ENCODE measurements at regions not wholly inside any gene's neighbourhood (a gene's known extent, or its start where the extent isn't known, plus 50 kb on each side); places are given as distances from the start of the nearest gene placed in this dataset.

- Histone ChIP-seq H3K18ac (ENCODE audit: extremely low read depth, low read length) (no peak overlapping the region), H3K36me3 (ENCODE audit: control insufficient read depth in 2 of 4, insufficient read depth in 4 of 4, low read length in 3 of 4) (no peaks in the 10 kb centered on the region), H3K4me3 (ENCODE audit: extremely low read depth in 1 of 4, insufficient read depth in 2 of 4, low read depth in 3 of 4, low read length in 4 of 4) (no peak overlapping the region), H4K5ac (ENCODE audit: insufficient read length, low read depth, low read length) (no peak overlapping the region), H3K9me3 (ENCODE audit: insufficient read depth in 2 of 2, low read depth in 1 of 2, low read length in 1 of 2) (no peaks in the 10 kb centered on the region), H3K27me3 (replicated peaks in 1 of 4; ENCODE audit: control insufficient read depth in 3 of 4, extremely low read depth in 1 of 4, insufficient read depth in 3 of 4, low read length in 3 of 4) (peaks cover 0 to 1% (median 0%) of the 10 kb centered on the region in 4 experiments; a peak in 1 of 7 replicates), H3K9ac (replicated peaks in 1 of 4; ENCODE audit: extremely low read depth in 1 of 4, low read depth in 3 of 4, low read length in 3 of 4) (no peak overlapping the region), H2BK5ac (ENCODE audit: low read depth, low read length) (no peak overlapping the region), H3K23ac (ENCODE audit: insufficient read length) (no peak overlapping the region), H3K79me1 (ENCODE audit: low read depth, low read length) (no peaks in the 10 kb centered on the region), H3K79me2 (ENCODE audit: control insufficient read depth in 1 of 2, insufficient read depth in 2 of 2, low read length in 2 of 2) (no peaks in the 10 kb centered on the region), H3K23me2 (ENCODE audit: low read depth, low read length) (no peaks in the 10 kb centered on the region), H2BK15ac (ENCODE audit: low read length) (no peak overlapping the region), H3K4me2 (ENCODE audit: insufficient read depth in 1 of 2, low read depth in 2 of 2, low read length in 2 of 2) (no peak overlapping the region), H2AK5ac (ENCODE audit: low read depth, low read length) (no peak overlapping the region), H3K56ac (replicated peaks; ENCODE audit: insufficient read length, low read depth, low read length) (no peak overlapping the region), H3K4ac (replicated peaks; ENCODE audit: insufficient read length, low read depth, low read length) (no peak overlapping the region), H4K91ac (replicated peaks; ENCODE audit: insufficient read length, low read length) (no peak overlapping the region), H2BK12ac (ENCODE audit: low read depth, low read length) (no peak overlapping the region), H2AFZ (ENCODE audit: low read length) (peak overlapping the region; percentile 58; the same call in 1 of the 2 replicates), H3K27ac (ENCODE audit: low read depth, low read length) (no peak overlapping the region), H2BK120ac (replicated peaks; ENCODE audit: low read depth, low read length) (no peak overlapping the region), H3K14ac (ENCODE audit: insufficient read length) (no peak overlapping the region), H4K8ac (ENCODE audit: extremely low read depth, insufficient read depth, low read length) (no peak overlapping the region), H2BK20ac (ENCODE audit: low read length) (no peak overlapping the region), H3K4me1 (replicated peaks in 1 of 4; ENCODE audit: control insufficient read depth in 3 of 4, insufficient read depth in 4 of 4, low read length in 3 of 4) (no peaks in the 10 kb centered on the region), H4K20me1 (replicated peaks in 1 of 2; ENCODE audit: control insufficient read depth in 1 of 2, insufficient read depth in 2 of 2, low read length in 2 of 2) (no peaks in the 10 kb centered on the region)
- 86% methylated on average over 3 of the region's 3 CpGs; no CpG with 5 or more reads in 1 of the 2 experiments for WGBS, 2 experiments (ENCODE audit: extremely low coverage in 1 of 2, insufficient coverage in 1 of 2, insufficient read length in 1 of 2, insufficient replicate concordance in 2 of 2, low coverage in 1 of 2, low lambda C conversion rate in 2 of 2, missing lambda C conversion rate in 1 of 2)
- FAIRE-seq (no peak), DNase-seq (ENCODE audit: low read depth in 1 of 2, low spot score in 2 of 2) (no peak)
- POLR2A ChIA-PET (ENCODE audit: partially characterized antibody): no interaction called here
- CTCF ChIA-PET (ENCODE audit: partially characterized antibody): interaction anchor here (2.2 kb wide), 1 partner anchor 33 kb away, joined by 9 read pairs; no protein-coding TSS in a partner anchor
- no peak for TF ChIP-seq CREB1 (IDR thresholded peaks at IDR 0.05)
- TF ChIP-seq, protein P1, sequence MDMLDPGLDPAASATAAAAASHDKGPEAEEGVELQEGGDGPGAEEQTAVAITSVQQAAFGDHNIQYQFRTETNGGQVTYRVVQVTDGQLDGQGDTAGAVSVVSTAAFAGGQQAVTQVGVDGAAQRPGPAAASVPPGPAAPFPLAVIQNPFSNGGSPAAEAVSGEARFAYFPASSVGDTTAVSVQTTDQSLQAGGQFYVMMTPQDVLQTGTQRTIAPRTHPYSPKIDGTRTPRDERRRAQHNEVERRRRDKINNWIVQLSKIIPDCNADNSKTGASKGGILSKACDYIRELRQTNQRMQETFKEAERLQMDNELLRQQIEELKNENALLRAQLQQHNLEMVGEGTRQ (IDR thresholded peaks at IDR 0.05; ENCODE audit: low read length): 0 out of 2 replicates have a peak, but pooled peaks have one; percentile 11
Measured at GRCh38 chr5:15073453-15073852, 201.9 kb upstream of the ANKH start.

Data from H1 (cell line).